ENCODE measurements at regions not wholly inside any gene's neighbourhood (a gene's known extent, or its start where the extent isn't known, plus 50 kb on each side); places are given as distances from the start of the nearest gene placed in this dataset.

DNA sequence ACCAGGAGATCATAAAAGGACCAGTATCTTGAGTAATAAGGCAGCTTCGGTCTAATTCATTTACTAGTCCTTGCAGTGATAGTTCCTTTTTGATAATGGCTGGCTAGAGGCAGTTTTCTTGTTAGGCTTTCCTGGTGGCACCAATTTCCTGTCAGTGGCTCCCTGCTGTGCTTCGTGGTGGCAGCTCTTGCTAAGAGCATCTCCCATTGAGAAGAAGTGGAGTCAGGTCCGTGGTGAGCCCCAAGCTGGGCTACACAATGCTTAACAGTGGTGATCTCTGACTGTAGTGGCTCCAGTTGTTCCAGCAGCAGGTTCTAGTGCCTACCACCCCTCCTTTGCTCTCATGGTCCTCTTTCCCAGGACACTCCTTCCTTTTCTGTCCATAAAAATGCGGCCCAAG lies 111.2 kb downstream of the RAP2B start:
- H3K9me3 ChIP-seq (ENCODE audit: low read depth, low read length, poor library complexity, severe bottlenecking), result no peaks in the 10 kb centered on the region
- ChIA-PET POLR2A (ENCODE audit: low non-redundant PET) (no interaction called here), CTCF (no interaction called here)
- DNase-seq (ENCODE audit: low spot score), result peak; percentile 86
- no peaks in the 10 kb centered on the region for H3K27me3 ChIP-seq (replicated peaks; ENCODE audit: insufficient read depth, low read depth, low read length, poor library complexity)
- H3K36me3 ChIP-seq (ENCODE audit: insufficient read depth, low read length, poor library complexity, severe bottlenecking), result no peaks in the 10 kb centered on the region
- H3K4me1 ChIP-seq (ENCODE audit: insufficient read depth, low read length, poor library complexity, severe bottlenecking), result peaks cover 10% of the 10 kb centered on the region
- no peak overlapping the region for H3K4me3 ChIP-seq (ENCODE audit: low read depth, low read length, poor library complexity, severe bottlenecking)
- H3K27ac ChIP-seq (ENCODE audit: low read depth, low read length, poor library complexity, severe bottlenecking), result no peak overlapping the region
- no TSS peak for BruUV-seq (replicated peaks)
- TF ChIP-seq, protein P1, sequence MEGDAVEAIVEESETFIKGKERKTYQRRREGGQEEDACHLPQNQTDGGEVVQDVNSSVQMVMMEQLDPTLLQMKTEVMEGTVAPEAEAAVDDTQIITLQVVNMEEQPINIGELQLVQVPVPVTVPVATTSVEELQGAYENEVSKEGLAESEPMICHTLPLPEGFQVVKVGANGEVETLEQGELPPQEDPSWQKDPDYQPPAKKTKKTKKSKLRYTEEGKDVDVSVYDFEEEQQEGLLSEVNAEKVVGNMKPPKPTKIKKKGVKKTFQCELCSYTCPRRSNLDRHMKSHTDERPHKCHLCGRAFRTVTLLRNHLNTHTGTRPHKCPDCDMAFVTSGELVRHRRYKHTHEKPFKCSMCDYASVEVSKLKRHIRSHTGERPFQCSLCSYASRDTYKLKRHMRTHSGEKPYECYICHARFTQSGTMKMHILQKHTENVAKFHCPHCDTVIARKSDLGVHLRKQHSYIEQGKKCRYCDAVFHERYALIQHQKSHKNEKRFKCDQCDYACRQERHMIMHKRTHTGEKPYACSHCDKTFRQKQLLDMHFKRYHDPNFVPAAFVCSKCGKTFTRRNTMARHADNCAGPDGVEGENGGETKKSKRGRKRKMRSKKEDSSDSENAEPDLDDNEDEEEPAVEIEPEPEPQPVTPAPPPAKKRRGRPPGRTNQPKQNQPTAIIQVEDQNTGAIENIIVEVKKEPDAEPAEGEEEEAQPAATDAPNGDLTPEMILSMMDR (conservative IDR thresholded peaks at IDR 0.05; ENCODE audit: low read depth, low read length), result no peak
- TF ChIP-seq EZH2 (IDR thresholded peaks at IDR 0.05; ENCODE audit: borderline replicate concordance, low read depth, low read length, poor library complexity, severe bottlenecking), result no peak
- intact Hi-C loops (cut with micrococcal nuclease; ENCODE audit: unreplicated experiment), result no loop called here

DNA sequence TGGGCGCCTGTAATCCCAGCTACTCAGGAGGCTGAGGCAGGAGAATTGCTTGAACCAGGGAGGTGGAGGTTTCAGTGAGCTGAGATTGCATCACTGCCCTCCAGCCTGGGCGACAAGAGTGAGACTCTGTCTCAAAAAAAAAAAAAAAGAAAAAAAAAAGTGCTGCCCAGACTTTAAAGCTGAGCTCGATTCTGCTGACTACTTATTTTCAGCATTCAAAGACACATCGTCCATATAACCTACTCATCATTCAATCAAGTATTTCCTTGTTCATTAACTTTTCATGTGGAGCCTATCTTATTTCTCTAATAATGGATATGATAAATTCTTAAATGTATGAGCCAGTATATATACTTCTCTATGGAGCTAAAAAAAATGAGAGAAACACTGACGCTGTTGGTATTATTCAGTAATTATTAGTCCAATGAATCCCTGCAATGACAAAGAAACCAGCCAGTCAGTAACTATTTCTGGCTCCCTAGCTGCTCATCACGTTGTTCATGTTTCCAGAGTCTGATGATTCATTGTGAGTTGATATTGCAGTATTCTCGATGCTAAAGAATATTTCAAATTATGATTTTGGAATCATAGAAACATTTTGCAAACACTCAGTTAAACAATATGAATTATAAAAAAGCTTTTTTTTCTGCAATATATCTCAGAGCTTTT lies 111.9 kb downstream of the RAP2B start:
- peaks cover 10% of the 10 kb centered on the region for H3K4me1 ChIP-seq (ENCODE audit: insufficient read depth, low read length, poor library complexity, severe bottlenecking)
- intact Hi-C loops (cut with micrococcal nuclease; ENCODE audit: unreplicated experiment), result no loop called here
- H3K4me3 ChIP-seq (ENCODE audit: low read depth, low read length, poor library complexity, severe bottlenecking), result no peak overlapping the region
- no peaks in the 10 kb centered on the region for H3K9me3 ChIP-seq (ENCODE audit: low read depth, low read length, poor library complexity, severe bottlenecking)
- H3K27me3 ChIP-seq (replicated peaks; ENCODE audit: insufficient read depth, low read depth, low read length, poor library complexity), result no peaks in the 10 kb centered on the region
- no peak overlapping the region for H3K27ac ChIP-seq (ENCODE audit: low read depth, low read length, poor library complexity, severe bottlenecking)
- ChIA-PET CTCF (interaction anchor here (0.6 kb wide), 1 partner anchor 70 kb away, joined by 3 read pairs; no protein-coding TSS in a partner anchor), POLR2A (ENCODE audit: low non-redundant PET) (no interaction called here)
- DNase-seq (ENCODE audit: low spot score), result no peak
- no peak for TF ChIP-seq EZH2 (IDR thresholded peaks at IDR 0.05; ENCODE audit: borderline replicate concordance, low read depth, low read length, poor library complexity, severe bottlenecking)
- TF ChIP-seq, protein P1 (conservative IDR thresholded peaks at IDR 0.05; ENCODE audit: low read depth, low read length), result no peak
- H3K36me3 ChIP-seq (ENCODE audit: insufficient read depth, low read length, poor library complexity, severe bottlenecking), result no peaks in the 10 kb centered on the region
- BruUV-seq (replicated peaks), result no TSS peak

DNA sequence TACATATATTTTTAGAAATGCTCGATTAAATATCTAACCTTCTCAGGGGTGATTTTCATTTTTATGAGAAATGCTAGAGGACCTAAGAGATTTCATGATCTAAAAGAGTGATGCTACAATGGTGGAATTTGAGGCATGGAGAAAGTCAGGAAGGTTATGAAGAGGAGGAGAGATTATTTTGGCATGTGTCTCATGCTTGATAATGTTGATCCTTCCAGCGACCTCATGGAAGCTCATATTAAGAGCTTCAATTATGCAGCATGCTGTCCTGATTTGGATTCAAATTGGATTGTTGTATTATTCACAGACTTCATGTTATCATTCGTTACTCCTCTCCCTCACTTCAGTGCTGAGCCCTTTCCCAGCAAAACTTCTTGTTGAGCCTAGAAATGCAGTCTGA lies 112.5 kb downstream of the RAP2B start:
- POLR2A ChIA-PET (ENCODE audit: low non-redundant PET), result no interaction called here
- CTCF ChIA-PET, result no interaction called here

More for the DNA sequence above, 112.5 kb downstream of the RAP2B start:
- DNase-seq (ENCODE audit: low spot score), result no peak
- intact Hi-C loops (cut with micrococcal nuclease; ENCODE audit: unreplicated experiment), result no loop called here
- no peaks in the 10 kb centered on the region for H3K27me3 ChIP-seq (replicated peaks; ENCODE audit: insufficient read depth, low read depth, low read length, poor library complexity)
- H3K27ac ChIP-seq (ENCODE audit: low read depth, low read length, poor library complexity, severe bottlenecking), result no peak overlapping the region
- H3K4me3 ChIP-seq (ENCODE audit: low read depth, low read length, poor library complexity, severe bottlenecking), result no peak overlapping the region
- no peaks in the 10 kb centered on the region for H3K9me3 ChIP-seq (ENCODE audit: low read depth, low read length, poor library complexity, severe bottlenecking)
- H3K36me3 ChIP-seq (ENCODE audit: insufficient read depth, low read length, poor library complexity, severe bottlenecking), result no peaks in the 10 kb centered on the region
- no peak for TF ChIP-seq EZH2 (IDR thresholded peaks at IDR 0.05; ENCODE audit: borderline replicate concordance, low read depth, low read length, poor library complexity, severe bottlenecking)
- TF ChIP-seq, protein P1 (conservative IDR thresholded peaks at IDR 0.05; ENCODE audit: low read depth, low read length), result no peak
- H3K4me1 ChIP-seq (ENCODE audit: insufficient read depth, low read length, poor library complexity, severe bottlenecking), result peaks cover 10% of the 10 kb centered on the region
- BruUV-seq (replicated peaks), result no TSS peak
